DOHH2 (cell line): ENCODE measurements at regions not wholly inside any gene's neighbourhood (a gene's known extent, or its start where the extent isn't known, plus 50 kb on each side); places are given as distances from the start of the nearest gene placed in this dataset.

Experiments
- CTCF ChIP-seq: fragments of 200-600 bp; sonication (generic); IDR thresholded peaks from one replicate; pipeline ENCODE4 v1.5.1; 2014; ENCODE audit warnings: antibody characterized with exemption, mild to moderate bottlenecking, low read depth, low read length; ENCODE audit not compliant: poor library complexity, severe bottlenecking
- EZH2phosphoT487 ChIP-seq: fragments of 200-600 bp; sonication (generic); IDR thresholded peaks from 2 replicates; pipeline ENCODE4 v1.6.1; 2017; ENCODE audit warnings: borderline replicate concordance, mild to moderate bottlenecking, antibody characterized with exemption, low read length, moderate library complexity, mixed read lengths

- TF ChIP-seq CTCF (no peak), EZH2phosphoT487 (no peak)
Observed at GRCh38 chr6:4665489-4666417, 110.5 kb upstream of the CDYL start.
